NCI-H1105 (cell line): ENCODE measurements at regions not wholly inside any gene's neighbourhood (a gene's known extent, or its start where the extent isn't known, plus 50 kb on each side); places are given as distances from the start of the nearest gene placed in this dataset.
"Not testable (repeated sequence)": the region's sequence is repeated elsewhere in the genome, so short reads cannot be mapped to it uniquely, and the experiment has no call there.

Source experiments
- DNase-seq: peaks from one replicate; lab custom pipeline; 2025; lab: John Stamatoyannopoulos, UW

GRCh38 chr18:59800897-59801296, 98.9 kb upstream of the PMAIP1 start:
- no peak for DNase-seq

DNA sequence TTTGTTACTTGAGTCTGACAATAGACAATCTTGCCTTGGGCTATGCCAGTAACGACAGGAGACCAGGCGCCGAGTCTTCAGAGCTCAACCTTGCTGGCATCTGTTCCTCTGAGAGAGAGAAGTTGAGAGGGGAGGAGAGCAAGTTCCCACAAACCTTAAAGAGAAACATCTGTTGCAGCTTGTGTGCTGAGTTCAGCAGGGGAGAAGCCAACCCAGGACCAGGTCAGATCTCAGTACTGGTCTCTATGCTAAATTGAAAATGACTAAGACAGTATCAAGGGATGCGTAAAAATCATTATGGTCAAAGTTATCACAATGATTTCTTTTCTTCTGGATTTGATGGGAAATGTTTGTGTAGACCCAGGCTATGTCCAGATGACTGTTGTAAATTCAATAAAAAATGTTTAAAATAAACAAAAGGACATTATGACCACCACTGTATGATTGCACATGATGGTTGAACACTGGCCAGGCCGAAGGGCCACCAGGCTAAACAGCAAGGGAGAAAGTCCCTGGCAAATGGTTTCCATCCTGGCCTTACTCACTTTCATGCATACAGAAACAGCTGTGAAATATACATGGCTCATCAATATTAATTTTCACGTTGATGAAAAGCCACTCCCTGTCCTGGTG, 100.3 kb upstream of the PMAIP1 start:
- DNase-seq = no peak

GRCh38 chr18:59795882-59796281, 98.7 kb upstream of the CCBE1 start:
- DNase-seq = no peak

- no peak for DNase-seq
These were observed 95.1 kb upstream of the CCBE1 start for GRCh38 chr18:59792353-59792752.

GRCh38 chr18:59790346-59790936, 93.2 kb upstream of the CCBE1 start:
- DNase-seq = not testable (repeated sequence)

GRCh38 chr18:59788791-59789106, 91.5 kb upstream of the CCBE1 start:
- DNase-seq = no peak

DNA sequence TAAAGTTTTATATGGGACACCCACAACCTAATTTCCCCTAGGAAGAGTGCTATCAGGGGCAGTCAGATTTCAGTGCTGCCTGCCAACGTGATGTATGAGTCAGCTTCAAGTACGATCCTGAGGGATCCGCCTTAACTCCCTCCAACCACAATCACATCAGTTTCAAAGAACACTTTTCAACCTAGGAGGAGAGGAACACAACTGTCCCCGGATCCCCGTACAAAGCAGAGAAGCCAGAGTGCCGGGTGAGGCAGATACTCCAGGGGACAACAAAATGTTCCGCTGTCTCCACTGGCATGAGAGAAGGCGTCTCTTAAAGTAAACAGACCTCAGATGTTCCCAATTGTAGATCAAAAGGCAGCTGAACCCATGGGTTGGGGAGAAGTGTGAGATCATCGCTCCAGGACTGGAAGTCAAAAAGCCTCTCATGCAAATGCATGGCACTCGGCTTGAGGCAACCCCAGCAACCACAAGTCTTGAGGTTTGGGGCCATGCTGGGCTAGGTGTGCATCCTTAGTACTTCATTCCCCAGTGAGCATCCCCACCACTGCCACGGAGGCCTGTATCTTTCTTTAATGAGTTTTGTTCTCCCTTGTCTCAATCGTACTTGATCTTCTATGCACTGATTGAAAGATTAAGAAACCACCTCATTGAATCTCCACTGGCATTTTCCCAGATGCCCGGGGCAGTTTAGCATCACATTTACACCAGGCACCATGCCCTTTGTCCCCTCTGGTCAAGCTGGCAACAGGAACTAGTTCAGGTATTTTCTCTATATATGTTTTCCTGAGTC, 91.0 kb upstream of the CCBE1 start:
- DNase-seq = no peak

DNA sequence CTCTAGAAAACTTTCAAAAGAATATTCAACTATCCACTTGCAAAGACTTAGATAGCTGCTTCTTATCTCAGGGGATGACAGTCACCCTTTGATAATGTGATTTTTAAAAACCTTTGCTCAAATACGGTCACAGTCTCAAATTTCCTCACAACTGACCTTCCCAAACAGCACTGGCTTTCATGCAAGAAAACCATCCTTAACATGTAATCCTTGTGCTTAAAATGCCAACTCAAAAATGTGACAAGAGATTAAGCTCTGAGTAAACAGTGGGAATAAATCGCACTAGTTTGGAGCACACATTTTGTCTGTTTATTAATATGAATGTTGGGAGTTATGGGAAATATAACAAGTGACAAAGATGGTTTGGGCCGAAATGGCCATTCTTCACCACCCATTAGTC, 87.5 kb upstream of the CCBE1 start:
- no peak for DNase-seq

DNA sequence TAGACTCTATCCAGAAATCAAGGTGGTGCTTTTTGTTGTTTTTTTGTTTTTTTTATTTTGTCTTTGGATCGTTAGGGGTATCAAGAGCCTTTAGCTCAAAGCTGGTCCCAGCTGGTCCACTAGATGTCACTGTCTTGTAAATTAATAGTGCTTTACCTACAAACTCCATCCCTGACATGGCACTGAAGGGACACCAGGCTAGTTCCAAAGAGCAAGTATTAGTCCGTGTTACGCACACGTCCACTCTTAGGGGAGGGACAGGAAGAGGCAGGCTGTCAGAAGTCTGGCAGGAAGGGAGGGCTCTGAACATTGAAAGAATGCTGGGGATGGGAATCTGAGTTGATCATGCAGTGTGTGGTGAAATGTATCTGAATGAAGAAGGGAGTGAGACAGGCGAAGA, 85.9 kb upstream of the CCBE1 start:
- DNase-seq = peak; percentile 18

DNA sequence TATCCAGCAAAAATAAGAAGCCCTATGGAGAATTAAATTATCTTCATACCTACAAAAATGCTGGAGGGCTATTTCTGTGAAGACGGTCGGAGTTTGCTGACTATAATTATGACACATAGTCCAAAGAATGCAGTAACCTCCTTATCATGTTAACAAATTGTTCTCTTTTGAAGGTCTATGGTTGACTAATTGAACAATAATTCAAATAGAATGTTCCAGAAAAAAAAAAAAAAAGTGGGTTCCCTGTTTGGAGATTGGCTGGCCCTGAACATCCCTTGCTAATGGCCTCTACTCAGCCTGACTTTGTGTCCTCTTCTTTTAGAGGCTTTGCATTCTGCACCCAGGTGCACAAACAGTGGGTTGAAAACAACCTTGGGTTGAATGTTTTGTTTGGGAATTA, 82.8 kb upstream of the CCBE1 start:
- no peak for DNase-seq

DNA sequence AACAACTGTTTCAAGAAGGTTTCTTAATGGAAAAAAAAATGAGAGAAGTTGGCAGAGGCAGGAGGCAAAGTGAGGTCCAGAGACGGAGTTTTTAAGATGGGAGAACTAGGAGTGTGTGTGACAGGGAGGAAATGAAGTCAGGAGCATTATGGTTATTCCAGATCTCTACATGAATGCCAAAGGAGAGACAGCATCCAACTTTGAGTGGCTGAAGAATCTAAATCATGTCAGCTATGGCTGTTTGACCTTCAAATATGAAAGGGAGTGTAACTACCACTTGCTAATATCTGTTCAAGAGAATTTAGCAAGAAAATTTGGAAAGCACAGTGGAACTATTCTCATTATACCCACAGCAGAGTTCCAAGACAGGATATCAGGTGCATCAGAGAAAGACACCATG, 81.2 kb upstream of the CCBE1 start:
- DNase-seq = no peak

DNA sequence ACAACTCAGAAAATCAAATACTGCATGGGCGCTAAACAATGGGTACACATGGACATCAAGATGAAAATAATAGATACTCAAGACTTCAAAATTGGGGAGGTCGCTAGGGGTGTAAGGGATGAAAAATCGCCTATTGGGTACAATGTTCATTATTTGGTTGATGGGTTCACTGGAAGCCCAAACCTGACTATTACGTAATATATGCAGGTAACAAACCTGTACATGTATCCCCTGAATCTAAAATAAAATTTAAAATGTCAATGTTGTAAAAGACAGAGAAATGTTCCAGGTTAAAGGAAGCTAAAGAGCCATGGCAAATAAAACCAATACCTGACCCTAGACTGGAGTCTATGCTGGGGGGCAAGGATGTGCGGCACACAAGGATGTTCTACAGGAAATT, 80.4 kb upstream of the CCBE1 start:
- DNase-seq = no peak

- no peak for DNase-seq
These were observed 72.1 kb upstream of the CCBE1 start for GRCh38 chr18:59769129-59769865.

GRCh38 chr18:59768409-59768808, 71.2 kb upstream of the CCBE1 start:
- DNase-seq = no peak

- DNase-seq = no peak
These were observed 70.5 kb upstream of the CCBE1 start for GRCh38 chr18:59767732-59768131.

- DNase-seq = no peak
These were observed 68.1 kb upstream of the CCBE1 start for GRCh38 chr18:59765343-59765742.

- DNase-seq = no peak
These were observed 67.1 kb upstream of the CCBE1 start for GRCh38 chr18:59764281-59764680.

- no peak for DNase-seq
These were observed 66.4 kb upstream of the CCBE1 start for GRCh38 chr18:59763541-59764136.

GRCh38 chr18:59760619-59761600, 63.7 kb upstream of the CCBE1 start:
- no peak for DNase-seq

GRCh38 chr18:59760212-59760611, 63.0 kb upstream of the CCBE1 start:
- no peak for DNase-seq

GRCh38 chr18:59758837-59759236, 61.6 kb upstream of the CCBE1 start:
- DNase-seq = no peak
